CD4-positive, CD25-positive, alpha-beta regulatory T cell (primary cell): ENCODE measurements at regions not wholly inside any gene's neighbourhood (a gene's known extent, or its start where the extent isn't known, plus 50 kb on each side); places are given as distances from the start of the nearest gene placed in this dataset.

ENCODE experiments used
- ATAC-seq, 2 donors: fragments of 150-1000 bp; cut with Tn5 transposase; one replicate each; pipeline ENCODE4 v1.10.0; 2021; ENCODE audit warnings: low read depth in 2 of 2, moderate number of reproducible peaks in 2 of 2, moderate library complexity in 1 of 2
- DNase-seq, 3 donors: peaks; one replicate each; pipeline versions ENCODE4 v3.0.0 to v3.0.0-alpha.2; 2012 to 2022; ENCODE audit warnings: mixed read lengths in 1 of 3
- H3K27ac ChIP-seq: one replicate; pipeline ENCODE4 v1.7.0; 2013; ENCODE audit warnings: mild to moderate bottlenecking, low read length; ENCODE audit not compliant: insufficient read depth, poor library complexity, severe bottlenecking
- H3K27me3 ChIP-seq: one replicate; pipeline ENCODE4 v1.7.0; 2013; ENCODE audit warnings: low read length; ENCODE audit not compliant: control insufficient read depth, insufficient read depth
- H3K36me3 ChIP-seq: one replicate; pipeline ENCODE4 v1.7.0; 2013; ENCODE audit warnings: mild to moderate bottlenecking, low read length, moderate library complexity; ENCODE audit not compliant: control insufficient read depth, insufficient read depth
- H3K4me1 ChIP-seq: 2 replicates; pipeline ENCODE4 v1.7.0; 2013; ENCODE audit warnings: mild to moderate bottlenecking, low read length; ENCODE audit not compliant: insufficient read depth, control insufficient read depth, poor library complexity, severe bottlenecking
- H3K4me3 ChIP-seq: one replicate; pipeline ENCODE4 v1.7.0; 2013; ENCODE audit warnings: low read depth, mild to moderate bottlenecking, low read length, moderate library complexity
- H3K9me3 ChIP-seq, 2 experiments: 1 replicate in 1 of 2; 2 replicates in 1 of 2; pipeline ENCODE4 v1.7.0; 2013; ENCODE audit warnings: low read length in 2 of 2, mild to moderate bottlenecking in 1 of 2, moderate library complexity in 1 of 2; ENCODE audit not compliant: control insufficient read depth in 2 of 2
- H3K27ac Mint-ChIP-seq, 3 donors: one replicate each; pipeline ENCODE4 v1.8.0; 2020 to 2022; ENCODE audit warnings: mild to moderate bottlenecking in 3 of 3, mixed read lengths in 3 of 3, moderate library complexity in 2 of 3
- H3K27me3 Mint-ChIP-seq: one replicate; pipeline ENCODE4 v1.8.0; 2022; ENCODE audit warnings: mild to moderate bottlenecking, mixed read lengths
- H3K36me3 Mint-ChIP-seq: one replicate; pipeline ENCODE4 v1.8.0; 2020; ENCODE audit warnings: mixed read lengths
- H3K4me1 Mint-ChIP-seq, 4 donors: one replicate each; pipeline ENCODE4 v1.8.0; 2020 to 2022; ENCODE audit warnings: mixed read lengths in 4 of 4, mild to moderate bottlenecking in 1 of 4
- H3K4me3 Mint-ChIP-seq, 4 donors: one replicate each; pipeline ENCODE4 v1.8.0; 2020 to 2022; ENCODE audit warnings: mild to moderate bottlenecking in 4 of 4, mixed read lengths in 4 of 4, moderate library complexity in 3 of 4
- H3K9me3 Mint-ChIP-seq, 7 donors: one replicate each; pipeline ENCODE4 v1.8.0; 2020 to 2022; ENCODE audit warnings: mixed read lengths in 7 of 7, mild to moderate bottlenecking in 3 of 7, moderate library complexity in 2 of 7

- no peak overlapping the region for H3K4me3 Mint-ChIP-seq
- ATAC-seq, result no peak
- H3K9me3 Mint-ChIP-seq, result no peaks in the 10 kb centered on the region
- Histone ChIP-seq H3K27me3 (peaks cover 9% of the 10 kb centered on the region), H3K36me3 (no peaks in the 10 kb centered on the region), H3K9me3 (no peaks in the 10 kb centered on the region), H3K27ac (no peak overlapping the region), H3K4me3 (no peak overlapping the region), H3K4me1 (no peaks in the 10 kb centered on the region)
- H3K4me1 Mint-ChIP-seq, result peaks cover 0 to 5% (median 0%) of the 10 kb centered on the region in 4 donors
- peaks cover 3% of the 10 kb centered on the region for H3K36me3 Mint-ChIP-seq
- no peak for DNase-seq
- H3K27me3 Mint-ChIP-seq, result peaks cover 37% of the 10 kb centered on the region
- H3K27ac Mint-ChIP-seq, result peak overlapping the region in 1 of 3 donors; percentile 39
Measured at GRCh38 chr13:27005556-27005955, 166.1 kb downstream of the USP12 start.

- H3K9me3 ChIP-seq, result no peaks in the 10 kb centered on the region
- H3K27ac Mint-ChIP-seq, result peak overlapping the region in 1 of 3 donors; percentile 70
- H3K36me3 Mint-ChIP-seq, result peaks cover 3% of the 10 kb centered on the region
- peaks cover 0 to 5% (median 0%) of the 10 kb centered on the region in 4 donors for H3K4me1 Mint-ChIP-seq
- no peaks in the 10 kb centered on the region for H3K36me3 ChIP-seq
- DNase-seq (no peak), ATAC-seq (no peak)
- no peak overlapping the region for H3K4me3 Mint-ChIP-seq
- H3K27me3 ChIP-seq, result peaks cover 9% of the 10 kb centered on the region
- H3K4me3 ChIP-seq, result no peak overlapping the region
- no peaks in the 10 kb centered on the region for H3K9me3 Mint-ChIP-seq
- H3K27me3 Mint-ChIP-seq, result peaks cover 40% of the 10 kb centered on the region
- no peaks in the 10 kb centered on the region for H3K4me1 ChIP-seq
- no peak overlapping the region for H3K27ac ChIP-seq
Measured at GRCh38 chr13:27004866-27005265, 166.7 kb downstream of the USP12 start.

- Mint-ChIP-seq H3K4me3 (no peak overlapping the region), H3K27ac (no peak overlapping the region), H3K9me3 (no peaks in the 10 kb centered on the region), H3K4me1 (peaks cover 0 to 5% (median 0%) of the 10 kb centered on the region in 4 donors), H3K36me3 (peaks cover 3% of the 10 kb centered on the region), H3K27me3 (peaks cover 39% of the 10 kb centered on the region)
- ATAC-seq, result no peak
- H3K27me3 ChIP-seq, result peaks cover 11% of the 10 kb centered on the region
- DNase-seq, result no peak
- no peaks in the 10 kb centered on the region for H3K9me3 ChIP-seq
- H3K27ac ChIP-seq, result no peak overlapping the region
- no peaks in the 10 kb centered on the region for H3K36me3 ChIP-seq
- H3K4me3 ChIP-seq, result no peak overlapping the region
- no peaks in the 10 kb centered on the region for H3K4me1 ChIP-seq
Measured at GRCh38 chr13:27004326-27004725, 167.3 kb downstream of the USP12 start.

- Mint-ChIP-seq H3K4me3 (no peak overlapping the region), H3K4me1 (peaks cover 0 to 3% (median 0%) of the 10 kb centered on the region in 4 donors), H3K27ac (no peak overlapping the region), H3K36me3 (no peaks in the 10 kb centered on the region), H3K27me3 (peaks cover 37% of the 10 kb centered on the region), H3K9me3 (no peaks in the 10 kb centered on the region)
- H3K36me3 ChIP-seq, result no peaks in the 10 kb centered on the region
- no peaks in the 10 kb centered on the region for H3K9me3 ChIP-seq
- H3K4me3 ChIP-seq, result no peak overlapping the region
- ATAC-seq (no peak), DNase-seq (no peak)
- no peaks in the 10 kb centered on the region for H3K4me1 ChIP-seq
- no peak overlapping the region for H3K27ac ChIP-seq
- H3K27me3 ChIP-seq, result peaks cover 6% of the 10 kb centered on the region
Measured at GRCh38 chr13:27001705-27002104, 169.9 kb downstream of the USP12 start.

- no peak overlapping the region for H3K27ac Mint-ChIP-seq
- H3K4me1 ChIP-seq, result no peaks in the 10 kb centered on the region
- peaks cover 36% of the 10 kb centered on the region for H3K27me3 Mint-ChIP-seq
Measured at GRCh38 chr13:27000686-27001085, 170.9 kb downstream of the USP12 start.

GRCh38 chr13:26999499-26999898, 172.1 kb downstream of the USP12 start:
- H3K4me1 Mint-ChIP-seq, result peaks cover 0 to 2% (median 0%) of the 10 kb centered on the region in 4 donors
- Histone ChIP-seq H3K9me3 (peaks cover 0 to 4% of the 10 kb centered on the region in 2 experiments), H3K4me1 (no peaks in the 10 kb centered on the region), H3K27ac (no peak overlapping the region), H3K4me3 (no peak overlapping the region), H3K27me3 (peaks cover 9% of the 10 kb centered on the region), H3K36me3 (no peaks in the 10 kb centered on the region)
- no peak for DNase-seq
- no peak overlapping the region for H3K4me3 Mint-ChIP-seq
- H3K36me3 Mint-ChIP-seq, result no peaks in the 10 kb centered on the region
- peaks cover 30% of the 10 kb centered on the region for H3K27me3 Mint-ChIP-seq
- no peak for ATAC-seq
- no peaks in the 10 kb centered on the region for H3K9me3 Mint-ChIP-seq
- H3K27ac Mint-ChIP-seq, result no peak overlapping the region

More at GRCh38 chr13:27000686-27001085, 170.9 kb downstream of the USP12 start:
- Histone ChIP-seq H3K27me3 (peaks cover 9% of the 10 kb centered on the region), H3K36me3 (no peaks in the 10 kb centered on the region), H3K9me3 (peaks cover 0 to 4% of the 10 kb centered on the region in 2 experiments), H3K4me3 (no peak overlapping the region), H3K27ac (no peak overlapping the region)
- Mint-ChIP-seq H3K4me3 (no peak overlapping the region), H3K4me1 (peaks cover 0 to 2% (median 0%) of the 10 kb centered on the region in 4 donors), H3K9me3 (no peaks in the 10 kb centered on the region), H3K36me3 (no peaks in the 10 kb centered on the region)
- no peak for DNase-seq
- no peak for ATAC-seq

GRCh38 chr13:26998292-26998691, 173.3 kb downstream of the USP12 start:
- DNase-seq (no peak), ATAC-seq (no peak)
- H3K4me3 ChIP-seq, result no peak overlapping the region
- no peaks in the 10 kb centered on the region for H3K36me3 ChIP-seq
- H3K27ac ChIP-seq, result no peak overlapping the region
- no peak overlapping the region for H3K4me3 Mint-ChIP-seq
- H3K27me3 Mint-ChIP-seq, result peaks cover 27% of the 10 kb centered on the region
- H3K9me3 Mint-ChIP-seq, result no peaks in the 10 kb centered on the region
- H3K27me3 ChIP-seq, result peaks cover 9% of the 10 kb centered on the region
- peaks cover 0 to 4% of the 10 kb centered on the region in 2 experiments for H3K9me3 ChIP-seq
- H3K4me1 Mint-ChIP-seq, result peaks cover 0 to 2% (median 0%) of the 10 kb centered on the region in 4 donors
- no peaks in the 10 kb centered on the region for H3K4me1 ChIP-seq
- H3K36me3 Mint-ChIP-seq, result no peaks in the 10 kb centered on the region
- H3K27ac Mint-ChIP-seq, result no peak overlapping the region

- ATAC-seq (no peak), DNase-seq (no peak)
- H3K27ac Mint-ChIP-seq, result no peak overlapping the region
- no peaks in the 10 kb centered on the region for H3K9me3 Mint-ChIP-seq
- Histone ChIP-seq H3K4me1 (no peaks in the 10 kb centered on the region), H3K9me3 (peaks cover 0 to 4% of the 10 kb centered on the region in 2 experiments), H3K4me3 (no peak overlapping the region), H3K36me3 (no peaks in the 10 kb centered on the region), H3K27ac (no peak overlapping the region), H3K27me3 (peaks cover 9% of the 10 kb centered on the region)
- H3K27me3 Mint-ChIP-seq, result peaks cover 33% of the 10 kb centered on the region
- H3K36me3 Mint-ChIP-seq, result no peaks in the 10 kb centered on the region
- H3K4me3 Mint-ChIP-seq, result no peak overlapping the region
- peaks cover 0 to 2% (median 0%) of the 10 kb centered on the region in 4 donors for H3K4me1 Mint-ChIP-seq
Measured at GRCh38 chr13:26996965-26997752, 174.5 kb downstream of the USP12 start.
